Astrocyte (in vitro differentiated cells and primary cell): ENCODE measurements at regions not wholly inside any gene's neighbourhood (a gene's known extent, or its start where the extent isn't known, plus 50 kb on each side); places are given as distances from the start of the nearest gene placed in this dataset.

Experiments used
- CTCF ChIP-seq: IDR thresholded peaks from 2 replicates; pipeline ENCODE4 v1.5.1; 2011; ENCODE audit warnings: low read depth, mild to moderate bottlenecking, inconsistent platforms, low read length, moderate library complexity; ENCODE audit not compliant: insufficient read depth
- EZH2 ChIP-seq: IDR thresholded peaks from 2 replicates; pipeline ENCODE4 v1.6.1; 2012; ENCODE audit warnings: mild to moderate bottlenecking, low read length, inconsistent platforms; ENCODE audit not compliant: insufficient read depth

DNA sequence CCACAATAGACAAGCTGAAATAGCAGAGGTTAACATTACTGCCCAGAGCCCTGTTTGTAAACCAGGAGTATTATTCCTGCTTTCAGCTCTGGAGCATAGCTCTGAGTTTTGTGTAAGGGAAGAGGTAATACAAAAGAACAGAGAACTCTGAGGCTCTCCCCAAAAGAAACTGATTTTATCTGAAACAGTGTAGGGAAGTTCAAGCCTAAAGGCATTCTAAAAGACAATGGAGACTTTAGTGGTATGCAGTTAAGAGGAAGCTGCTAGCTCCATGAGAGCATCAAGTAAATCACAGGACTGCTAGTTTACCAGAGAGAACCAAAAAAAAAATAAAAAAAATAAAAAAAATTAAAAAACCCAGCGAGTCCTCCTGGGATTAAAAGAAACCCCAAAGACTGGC lies 146.6 kb upstream of the PCSK5 start:
- TF ChIP-seq CTCF (no peak), EZH2 (no peak)
